Testis (tissue), 2 donors: ENCODE measurements at regions not wholly inside any gene's neighbourhood (a gene's known extent, or its start where the extent isn't known, plus 50 kb on each side); places are given as distances from the start of the nearest gene placed in this dataset.
"Not testable (repeated sequence)": the region's sequence is repeated elsewhere in the genome, so short reads cannot be mapped to it uniquely, and the experiment has no call there.

Source experiments
- CTCF ChIP-seq, 3 experiments: fragments of 450-650 bp in 2 of 3; fragments of 200-600 bp in 1 of 3; sonication (generic) in 1 of 3; IDR thresholded peaks; one replicate each; pipeline ENCODE4 v1.5.1; 2016 to 2019; ENCODE audit warnings: antibody characterized with exemption in 3 of 3, mild to moderate bottlenecking in 2 of 3, moderate library complexity in 1 of 3
- POLR2A ChIP-seq: fragments of 450-650 bp; IDR thresholded peaks from one replicate; pipeline ENCODE4 v1.6.1; 2017; ENCODE audit warnings: antibody characterized with exemption, mild to moderate bottlenecking, moderate library complexity

GRCh38 chr19:56980326-56980725 lies 139.5 kb upstream of the USP29 start:
- TF ChIP-seq POLR2A; CTCF (IDR thresholded peaks at IDR 0.05): not testable (repeated sequence)
